ENCODE measurements at regions not wholly inside any gene's neighbourhood (a gene's known extent, or its start where the extent isn't known, plus 50 kb on each side); places are given as distances from the start of the nearest gene placed in this dataset.

DNA sequence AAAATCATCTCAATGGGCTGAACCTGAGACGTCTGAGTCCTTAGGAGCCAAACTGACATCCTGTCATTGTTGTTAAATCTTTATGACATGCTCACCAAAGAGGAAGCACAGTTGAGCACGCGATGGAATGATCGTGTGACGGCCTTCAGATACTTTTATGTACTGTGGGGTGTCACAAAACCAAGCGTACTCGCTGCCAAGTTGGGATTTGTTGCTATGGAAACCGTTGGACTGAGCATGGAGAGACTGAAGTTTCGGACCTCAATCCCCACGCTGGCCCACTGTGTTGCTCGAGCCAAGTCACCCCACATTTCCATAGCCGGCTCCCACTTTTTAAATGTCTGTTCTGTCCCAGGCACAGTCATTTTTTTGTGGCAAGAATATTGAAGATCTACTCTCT is 222.8 kb upstream of the SDK2 start (continued):
- TF ChIP-seq, protein P1, sequence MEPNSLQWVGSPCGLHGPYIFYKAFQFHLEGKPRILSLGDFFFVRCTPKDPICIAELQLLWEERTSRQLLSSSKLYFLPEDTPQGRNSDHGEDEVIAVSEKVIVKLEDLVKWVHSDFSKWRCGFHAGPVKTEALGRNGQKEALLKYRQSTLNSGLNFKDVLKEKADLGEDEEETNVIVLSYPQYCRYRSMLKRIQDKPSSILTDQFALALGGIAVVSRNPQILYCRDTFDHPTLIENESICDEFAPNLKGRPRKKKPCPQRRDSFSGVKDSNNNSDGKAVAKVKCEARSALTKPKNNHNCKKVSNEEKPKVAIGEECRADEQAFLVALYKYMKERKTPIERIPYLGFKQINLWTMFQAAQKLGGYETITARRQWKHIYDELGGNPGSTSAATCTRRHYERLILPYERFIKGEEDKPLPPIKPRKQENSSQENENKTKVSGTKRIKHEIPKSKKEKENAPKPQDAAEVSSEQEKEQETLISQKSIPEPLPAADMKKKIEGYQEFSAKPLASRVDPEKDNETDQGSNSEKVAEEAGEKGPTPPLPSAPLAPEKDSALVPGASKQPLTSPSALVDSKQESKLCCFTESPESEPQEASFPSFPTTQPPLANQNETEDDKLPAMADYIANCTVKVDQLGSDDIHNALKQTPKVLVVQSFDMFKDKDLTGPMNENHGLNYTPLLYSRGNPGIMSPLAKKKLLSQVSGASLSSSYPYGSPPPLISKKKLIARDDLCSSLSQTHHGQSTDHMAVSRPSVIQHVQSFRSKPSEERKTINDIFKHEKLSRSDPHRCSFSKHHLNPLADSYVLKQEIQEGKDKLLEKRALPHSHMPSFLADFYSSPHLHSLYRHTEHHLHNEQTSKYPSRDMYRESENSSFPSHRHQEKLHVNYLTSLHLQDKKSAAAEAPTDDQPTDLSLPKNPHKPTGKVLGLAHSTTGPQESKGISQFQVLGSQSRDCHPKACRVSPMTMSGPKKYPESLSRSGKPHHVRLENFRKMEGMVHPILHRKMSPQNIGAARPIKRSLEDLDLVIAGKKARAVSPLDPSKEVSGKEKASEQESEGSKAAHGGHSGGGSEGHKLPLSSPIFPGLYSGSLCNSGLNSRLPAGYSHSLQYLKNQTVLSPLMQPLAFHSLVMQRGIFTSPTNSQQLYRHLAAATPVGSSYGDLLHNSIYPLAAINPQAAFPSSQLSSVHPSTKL (CRISPR knock-in tag; IDR thresholded peaks at IDR 0.05), result no peak

DNA sequence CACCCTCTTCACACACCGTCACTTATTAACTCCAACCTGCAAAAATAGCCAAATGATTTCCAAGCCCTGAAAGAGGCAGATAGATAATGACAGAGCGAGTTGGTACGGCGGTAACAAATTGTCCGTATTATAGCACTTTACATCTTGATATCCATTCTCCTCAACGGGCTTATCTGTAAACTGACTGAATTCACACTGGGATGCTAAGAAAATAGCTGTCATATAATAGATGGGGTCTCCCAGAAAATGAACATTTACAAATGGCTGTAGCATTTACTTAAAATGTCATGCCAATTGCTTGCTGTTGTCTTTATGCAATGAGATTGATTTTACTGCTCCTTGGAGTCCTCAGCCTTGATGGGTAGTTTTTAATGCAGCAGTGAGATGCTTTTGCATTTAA is 225.8 kb upstream of the SDK2 start:
- peaks cover 0 to 22% of the 10 kb centered on the region in 2 experiments; a peak in 1 of 5 replicates for H3K27me3 ChIP-seq (ENCODE audit: control insufficient read depth in 1 of 2, insufficient read depth in 2 of 2, low read length in 2 of 2)
- in situ Hi-C loops (cut with HindIII; ENCODE audit: extremely low pct_ligation_motif_present, low pct_unique_long_range_greater_than_20kb), result no loop called here
- FAIRE-seq, result no peak
- DNase-seq (ENCODE audit: low spot score), result no peak
- H3K36me3 ChIP-seq (replicated peaks in 1 of 2; ENCODE audit: control insufficient read depth in 1 of 2, insufficient read depth in 2 of 2, low read length in 2 of 2), result no peaks in the 10 kb centered on the region
- WGBS (ENCODE audit: low lambda C conversion rate), result 70% methylated on average over 6 of the region's 6 CpGs
- H4K20me1 ChIP-seq (ENCODE audit: insufficient read depth, low read length), result no peaks in the 10 kb centered on the region
- CTCF ChIA-PET (ENCODE audit: low intra/inter-chr PET ratio, low total read pairs), result no interaction called here
- intact Hi-C loops (cut with micrococcal nuclease; ENCODE audit: unreplicated experiment), result no loop called here
- no peak overlapping the region for H3K9ac ChIP-seq (ENCODE audit: insufficient read depth, low read depth, low read length)
- H3K4me3 ChIP-seq (replicated peaks in 1 of 3; ENCODE audit: insufficient read depth in 1 of 3, low read depth in 2 of 3, low read length in 3 of 3), result no peak overlapping the region
- H3K4me2 ChIP-seq (ENCODE audit: low read depth, low read length), result no peak overlapping the region
- no peak for ATAC-seq
- no peaks in the 10 kb centered on the region for H3K79me2 ChIP-seq (ENCODE audit: insufficient read depth, low read length)
- POLR2A ChIA-PET, result no interaction called here
- BruUV-seq (replicated peaks), result no TSS peak
- H2AFZ ChIP-seq (ENCODE audit: low read length), result no peak overlapping the region
- H3K27ac ChIP-seq (ENCODE audit: extremely low read length, insufficient read depth, low read length), result no peak overlapping the region
- H3K9me3 ChIP-seq (ENCODE audit: low read length), result no peaks in the 10 kb centered on the region
- peaks cover 10% of the 10 kb centered on the region for H3K4me1 ChIP-seq (ENCODE audit: insufficient read depth, low read length)
- TF ChIP-seq, protein P2, sequence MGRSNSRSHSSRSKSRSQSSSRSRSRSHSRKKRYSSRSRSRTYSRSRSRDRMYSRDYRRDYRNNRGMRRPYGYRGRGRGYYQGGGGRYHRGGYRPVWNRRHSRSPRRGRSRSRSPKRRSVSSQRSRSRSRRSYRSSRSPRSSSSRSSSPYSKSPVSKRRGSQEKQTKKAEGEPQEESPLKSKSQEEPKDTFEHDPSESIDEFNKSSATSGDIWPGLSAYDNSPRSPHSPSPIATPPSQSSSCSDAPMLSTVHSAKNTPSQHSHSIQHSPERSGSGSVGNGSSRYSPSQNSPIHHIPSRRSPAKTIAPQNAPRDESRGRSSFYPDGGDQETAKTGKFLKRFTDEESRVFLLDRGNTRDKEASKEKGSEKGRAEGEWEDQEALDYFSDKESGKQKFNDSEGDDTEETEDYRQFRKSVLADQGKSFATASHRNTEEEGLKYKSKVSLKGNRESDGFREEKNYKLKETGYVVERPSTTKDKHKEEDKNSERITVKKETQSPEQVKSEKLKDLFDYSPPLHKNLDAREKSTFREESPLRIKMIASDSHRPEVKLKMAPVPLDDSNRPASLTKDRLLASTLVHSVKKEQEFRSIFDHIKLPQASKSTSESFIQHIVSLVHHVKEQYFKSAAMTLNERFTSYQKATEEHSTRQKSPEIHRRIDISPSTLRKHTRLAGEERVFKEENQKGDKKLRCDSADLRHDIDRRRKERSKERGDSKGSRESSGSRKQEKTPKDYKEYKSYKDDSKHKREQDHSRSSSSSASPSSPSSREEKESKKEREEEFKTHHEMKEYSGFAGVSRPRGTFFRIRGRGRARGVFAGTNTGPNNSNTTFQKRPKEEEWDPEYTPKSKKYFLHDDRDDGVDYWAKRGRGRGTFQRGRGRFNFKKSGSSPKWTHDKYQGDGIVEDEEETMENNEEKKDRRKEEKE (IDR thresholded peaks at IDR 0.05), result no peak
- TF ChIP-seq SMAD1 (CRISPR knock-in tag; IDR thresholded peaks at IDR 0.05; ENCODE audit: borderline replicate concordance, low read depth), result no peak
- TF ChIP-seq ZNF432 (CRISPR knock-in tag; IDR thresholded peaks at IDR 0.05; ENCODE audit: borderline replicate concordance), result no peak

Data from HepG2 (cell line).